GM19043 (cell line): ENCODE measurements at regions not wholly inside any gene's neighbourhood (a gene's known extent, or its start where the extent isn't known, plus 50 kb on each side); places are given as distances from the start of the nearest gene placed in this dataset.

Experiments
- ATAC-seq: cut with Tn5 transposase; IDR thresholded peaks from one replicate; pipeline ENCODE4 v1.9.1; 2021; ENCODE audit warnings: low read depth; ENCODE audit not compliant: unreplicated experiment

DNA sequence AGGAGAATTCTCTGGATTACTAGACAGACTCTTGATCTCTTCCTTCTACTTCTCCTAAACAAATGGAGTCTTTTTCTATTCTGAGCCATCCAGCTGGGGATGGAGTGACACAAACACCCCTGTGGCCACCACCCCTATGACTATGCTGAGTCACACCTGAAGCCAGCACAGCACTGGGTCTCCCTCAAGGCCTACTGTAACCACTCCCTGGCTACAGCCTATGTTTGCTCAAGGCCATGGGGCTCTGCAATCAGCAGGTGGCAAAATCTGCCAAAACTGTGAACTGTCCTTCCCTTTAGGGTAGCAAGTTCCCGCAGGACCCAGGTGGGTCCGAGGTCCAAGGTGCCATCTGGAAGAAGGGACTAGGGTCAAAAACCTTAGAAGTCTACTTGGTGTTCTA, 132.3 kb downstream of the TINAG start:
- no peak for ATAC-seq

DNA sequence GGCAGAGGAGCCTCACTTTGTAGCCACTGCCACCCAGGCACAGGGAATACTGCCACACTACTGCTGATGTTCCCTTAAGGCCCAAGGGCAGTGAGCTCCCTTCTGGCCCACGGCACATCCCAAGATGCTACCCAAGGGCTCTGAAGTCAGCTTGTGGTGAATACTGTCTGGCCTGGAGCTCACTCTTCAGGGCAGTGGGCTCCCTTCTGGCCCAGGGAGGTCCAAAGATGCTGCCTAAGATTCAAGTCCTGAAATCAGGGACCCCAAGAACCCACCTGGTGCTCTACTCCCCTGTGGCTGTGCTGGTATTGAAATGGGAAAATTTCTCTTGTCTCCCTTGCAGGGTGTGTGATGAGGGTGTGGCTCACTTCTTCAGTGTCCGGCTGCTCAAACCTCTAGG, 132.8 kb downstream of the TINAG start:
- ATAC-seq = no peak

DNA sequence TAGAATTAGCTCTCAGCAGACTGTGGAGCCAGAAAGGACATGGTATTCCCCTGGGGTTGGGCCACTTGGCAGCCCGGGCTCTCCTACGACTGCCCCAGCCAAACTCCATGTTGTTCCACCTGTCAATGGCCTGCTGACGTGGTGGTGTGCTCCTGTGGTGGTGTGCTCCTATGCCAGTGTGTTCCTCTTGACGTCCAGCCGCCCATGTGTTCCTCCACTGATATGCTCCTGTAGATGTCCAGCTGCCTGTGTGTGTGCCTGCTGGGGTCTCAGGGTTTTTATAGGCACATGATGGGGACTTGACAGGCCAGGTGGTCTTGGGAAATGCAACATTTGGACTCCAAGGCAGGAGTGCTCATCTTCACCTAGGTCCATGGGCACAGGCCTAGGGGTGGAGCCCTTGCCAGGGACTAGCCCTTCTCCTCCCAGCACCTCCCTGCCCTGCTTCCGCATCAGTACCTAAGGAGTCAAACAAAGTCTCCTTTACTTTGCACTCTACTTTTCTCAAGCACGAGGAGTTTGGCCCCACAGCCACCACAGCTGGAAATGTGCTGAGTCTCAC, 133.5 kb downstream of the TINAG start:
- ATAC-seq = no peak

DNA sequence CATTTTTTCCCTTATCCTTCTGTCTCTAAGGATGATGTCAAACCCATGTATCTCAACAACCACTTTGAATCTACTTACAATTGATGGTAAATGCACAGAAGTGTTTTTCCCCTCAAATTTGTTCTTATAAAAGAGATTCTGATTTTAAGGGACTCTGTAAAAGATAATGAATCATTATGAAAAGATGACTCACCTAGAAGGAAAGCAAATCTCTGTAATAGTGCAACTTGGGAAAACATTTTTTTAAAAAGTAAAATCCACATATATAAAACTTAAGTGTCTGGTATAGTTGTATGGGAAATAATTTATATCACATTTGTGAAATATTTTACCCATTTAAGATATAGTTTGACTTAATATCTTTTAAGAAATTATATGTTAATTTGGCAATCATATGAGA, 137.0 kb downstream of the TINAG start:
- ATAC-seq = no peak

DNA sequence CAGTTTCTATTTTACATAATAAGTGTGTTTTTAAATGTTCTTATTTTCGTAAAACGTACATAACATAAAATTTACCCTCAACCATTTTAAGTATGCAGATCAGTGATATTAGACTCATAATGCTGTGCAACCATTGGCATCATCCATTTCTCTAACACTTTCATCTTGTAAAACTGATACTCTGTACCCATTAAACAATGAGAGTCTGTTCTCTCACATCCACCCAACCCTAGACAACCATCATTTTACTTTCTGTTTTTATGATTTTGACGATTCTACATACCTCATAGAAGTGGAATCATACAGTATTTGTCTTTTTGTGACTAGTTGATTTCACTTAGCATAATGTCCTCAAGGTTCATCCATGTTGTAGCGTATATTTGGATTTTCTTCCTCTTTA, 140.4 kb downstream of the TINAG start:
- no peak for ATAC-seq

DNA sequence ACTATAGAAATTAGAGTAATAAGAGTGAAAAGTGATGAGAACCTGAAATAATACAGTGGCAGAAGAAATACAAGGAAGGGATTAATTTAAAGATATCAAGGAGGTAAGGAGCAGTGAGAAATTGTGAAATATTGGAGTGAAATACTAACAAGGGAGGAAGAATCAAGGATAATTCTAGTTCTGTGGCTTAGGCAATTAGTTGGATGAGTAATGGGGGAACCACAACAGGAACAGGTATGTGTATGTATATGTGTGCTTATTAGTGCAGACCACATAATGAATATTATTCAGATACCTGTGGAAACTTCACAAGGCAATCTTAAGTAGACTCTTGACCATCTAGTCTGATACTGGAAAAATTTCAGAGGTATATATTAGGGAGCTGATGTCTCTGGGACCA, 143.3 kb downstream of the TINAG start:
- ATAC-seq = no peak

DNA sequence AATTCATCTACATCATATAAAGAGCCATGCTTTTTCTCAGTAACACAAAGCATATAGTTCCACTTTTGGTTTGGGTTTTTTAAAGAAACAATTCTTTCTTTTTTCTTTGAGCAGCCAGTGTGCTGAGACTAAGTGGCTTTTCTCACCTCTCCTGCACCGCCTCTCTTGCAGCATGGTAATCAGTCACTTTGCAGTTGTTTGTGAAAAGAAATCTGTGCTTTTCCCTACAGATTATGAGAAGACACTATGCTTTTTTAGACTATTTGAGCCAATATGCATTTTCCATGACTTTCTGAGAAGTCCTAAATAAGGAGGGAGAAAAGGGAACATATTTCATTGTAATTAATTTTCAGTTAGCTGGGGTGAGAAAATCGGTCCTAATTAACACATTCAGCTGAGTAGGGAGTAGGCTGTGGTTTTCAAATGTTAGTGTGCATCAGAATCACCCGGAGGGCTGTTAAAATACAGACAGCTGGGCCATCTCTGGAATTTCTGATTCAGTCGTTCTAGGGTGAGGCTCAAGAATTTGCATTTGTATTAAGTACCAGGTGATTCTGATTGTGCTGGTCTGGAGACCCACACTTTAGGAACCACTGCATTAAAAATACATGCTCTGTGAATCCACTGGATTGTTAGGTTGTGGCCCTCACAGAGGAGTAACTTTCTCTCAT, 155.2 kb downstream of the TINAG start:
- no peak for ATAC-seq

DNA sequence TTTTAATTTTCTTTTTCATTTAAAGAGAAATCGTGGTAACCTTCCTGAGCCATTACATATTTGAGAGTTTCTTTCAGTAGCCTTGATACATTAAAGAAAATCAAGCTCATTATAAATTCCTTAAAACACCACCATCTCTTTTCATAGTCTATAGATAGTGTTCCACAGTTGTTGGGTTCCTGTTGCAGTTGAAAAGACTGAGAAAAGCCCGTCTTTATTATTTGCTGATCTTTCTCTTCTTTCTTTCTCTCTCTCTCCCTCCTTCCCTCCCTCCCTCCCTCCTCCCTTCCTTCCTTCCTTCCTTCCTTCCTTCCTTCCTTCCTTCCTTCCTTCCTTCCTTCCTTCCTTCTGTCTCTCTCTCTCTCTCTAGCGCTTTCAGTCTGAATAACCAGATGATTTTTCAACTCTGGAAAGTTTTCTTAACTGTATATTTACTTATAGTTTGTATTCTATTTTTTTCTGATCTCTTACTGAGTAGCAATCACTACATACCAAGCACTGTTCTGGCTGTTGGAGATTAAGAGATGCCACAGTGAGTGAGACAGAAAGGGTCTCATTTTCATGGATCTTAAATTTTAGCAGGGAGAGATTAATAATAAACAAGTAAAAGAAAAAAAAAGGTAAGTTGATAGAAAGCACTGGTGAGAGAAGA, 157.5 kb downstream of the TINAG start:
- ATAC-seq = no peak

DNA sequence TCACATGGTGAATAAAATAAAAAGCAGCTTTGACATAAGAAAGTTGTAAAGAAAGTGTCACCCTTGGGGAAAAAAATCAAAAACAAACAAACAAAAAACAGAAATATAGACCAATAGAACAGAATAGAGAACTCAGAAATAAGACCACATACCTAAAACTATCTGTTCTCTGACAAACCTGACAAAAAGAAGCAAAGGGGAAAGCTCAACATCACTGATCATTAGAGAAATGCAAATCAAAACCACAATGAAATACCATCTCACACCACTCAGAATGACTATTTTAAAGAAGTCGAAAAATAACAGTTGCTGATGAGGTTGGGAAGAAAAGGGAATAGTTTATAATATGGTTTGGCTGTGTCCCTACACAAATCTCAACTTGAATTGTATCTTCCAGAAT, 159.1 kb downstream of the TINAG start:
- ATAC-seq = no peak

DNA sequence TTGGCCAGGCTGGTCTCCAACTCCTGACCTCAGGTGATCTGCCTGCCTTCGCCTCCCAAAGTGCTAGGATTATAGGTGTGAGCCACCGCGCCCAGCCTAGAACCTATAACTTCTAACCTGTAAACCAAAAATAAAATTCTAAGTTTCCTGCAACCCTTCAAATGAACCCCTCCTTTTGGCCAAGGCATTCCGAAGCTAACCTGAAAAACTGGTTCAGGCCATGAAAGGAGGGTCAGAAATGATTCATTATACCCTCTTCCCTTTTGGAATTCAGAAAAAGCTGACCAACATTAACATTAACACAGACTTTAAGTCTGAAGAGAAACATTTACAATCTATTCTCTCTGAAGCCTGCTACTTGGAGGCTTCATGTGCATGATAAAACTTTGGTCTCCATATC, 165.1 kb downstream of the TINAG start:
- no peak for ATAC-seq

DNA sequence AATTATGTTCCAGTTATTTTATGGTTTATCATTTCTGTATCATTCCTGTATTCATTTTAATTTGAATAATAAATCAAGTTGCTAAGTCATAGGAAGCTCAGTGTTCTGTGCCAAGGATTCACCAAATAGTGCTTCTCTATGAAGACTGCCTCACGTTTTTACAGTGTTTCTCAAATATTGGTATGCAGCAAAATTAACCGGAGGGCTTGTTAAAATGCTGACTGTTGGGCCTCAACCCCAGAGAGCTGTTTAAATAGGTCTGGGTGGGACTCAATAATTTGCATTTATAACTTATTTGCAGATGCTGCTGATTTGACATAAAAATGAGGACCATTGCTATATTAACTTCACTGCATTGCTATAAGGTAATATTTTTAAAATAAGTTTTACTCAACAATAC, 166.7 kb downstream of the TINAG start:
- no peak for ATAC-seq

DNA sequence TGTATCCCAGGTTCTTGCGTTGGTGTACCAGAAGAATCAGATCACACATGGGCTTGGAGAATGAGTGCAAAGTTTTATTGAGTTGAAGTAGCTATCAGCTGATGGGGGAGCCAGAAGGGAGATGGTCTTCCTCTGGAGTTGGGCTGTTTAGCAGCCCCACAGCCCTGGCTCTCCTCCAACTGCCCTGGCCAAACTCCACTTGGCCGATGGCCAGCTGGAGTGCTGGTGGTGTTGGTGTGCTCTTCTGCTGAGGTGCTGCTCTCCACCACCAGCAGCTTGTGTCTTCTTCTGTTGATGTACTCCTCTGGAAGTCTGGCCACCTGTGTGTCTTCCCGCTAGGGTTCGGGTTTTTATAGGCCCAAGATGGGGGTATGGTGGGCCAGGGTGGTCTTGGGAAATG, 172.8 kb downstream of the TINAG start:
- no peak for ATAC-seq

DNA sequence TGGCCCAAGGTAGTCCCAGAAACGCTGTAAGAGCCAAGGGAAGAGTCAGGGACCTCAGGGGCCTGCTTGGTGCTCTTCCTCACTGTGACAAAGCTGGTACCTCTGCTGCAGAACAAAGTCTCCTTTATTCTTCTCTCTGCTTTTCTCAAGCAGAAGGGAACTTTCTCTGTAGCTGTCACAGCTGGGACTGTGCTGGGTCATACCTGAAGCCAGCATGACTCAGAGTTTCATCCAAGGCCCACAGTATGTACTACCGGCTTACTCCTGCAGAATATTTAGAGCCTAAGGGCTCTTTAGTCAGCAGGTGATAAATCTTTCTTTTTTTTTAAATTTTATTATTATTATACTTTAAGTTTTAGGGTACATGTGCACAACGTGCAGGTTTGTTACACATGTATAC, 183.2 kb downstream of the TINAG start:
- ATAC-seq = no peak

DNA sequence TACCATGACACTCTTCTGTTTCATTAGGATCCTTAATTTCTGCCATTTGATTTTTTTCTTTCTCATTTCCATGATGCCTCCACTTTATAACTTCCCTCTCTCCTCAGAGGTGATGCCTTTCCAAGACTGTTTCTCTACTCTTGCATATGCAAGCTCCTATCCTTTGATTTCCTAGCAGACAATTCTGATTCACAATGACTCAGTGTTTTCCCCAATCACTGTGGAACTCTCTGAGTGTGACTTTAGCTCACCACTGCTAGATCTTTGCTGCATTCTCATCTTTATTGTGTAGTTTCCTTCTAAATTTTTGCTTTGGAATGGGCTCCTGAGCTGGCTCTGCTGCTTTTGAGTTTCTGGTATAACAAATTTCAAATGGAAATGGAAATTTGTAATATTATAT, 184.9 kb downstream of the TINAG start:
- ATAC-seq = no peak

DNA sequence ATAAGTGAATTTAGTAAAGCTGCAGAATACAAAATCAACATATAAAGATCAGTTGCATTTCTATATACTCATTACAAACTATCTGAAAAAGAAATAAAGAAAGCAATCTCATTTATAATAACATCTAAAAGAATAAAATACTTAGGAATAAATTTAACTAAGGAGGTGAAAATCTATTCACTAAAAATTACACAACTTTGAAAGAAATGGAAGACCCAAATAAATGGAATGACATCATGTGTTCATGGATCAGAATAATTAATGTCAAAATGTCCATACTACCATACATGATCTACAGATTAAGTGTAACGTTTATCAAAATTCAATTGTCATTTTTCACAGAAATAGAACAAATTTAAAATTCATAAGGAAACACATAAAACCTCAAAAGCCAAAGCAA, 194.9 kb downstream of the TINAG start:
- no peak for ATAC-seq

DNA sequence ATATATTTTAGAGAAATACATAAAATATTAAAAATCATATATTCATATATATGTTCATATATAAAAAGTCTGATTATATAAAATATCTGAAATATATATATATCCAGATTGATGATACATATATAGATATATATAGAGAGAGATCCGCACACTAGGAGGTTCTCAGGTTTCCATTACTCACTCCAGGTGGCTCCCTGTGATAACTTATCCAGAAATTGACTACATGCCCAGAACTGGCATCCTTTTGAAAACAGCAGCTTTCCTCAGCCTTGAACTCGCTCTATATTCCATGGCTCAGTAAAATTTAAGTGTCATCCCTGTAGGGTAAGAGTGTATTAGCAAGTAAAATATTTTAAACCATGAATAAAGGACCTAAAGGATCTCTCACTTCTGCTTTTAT, 206.8 kb downstream of the TINAG start:
- ATAC-seq = no peak

DNA sequence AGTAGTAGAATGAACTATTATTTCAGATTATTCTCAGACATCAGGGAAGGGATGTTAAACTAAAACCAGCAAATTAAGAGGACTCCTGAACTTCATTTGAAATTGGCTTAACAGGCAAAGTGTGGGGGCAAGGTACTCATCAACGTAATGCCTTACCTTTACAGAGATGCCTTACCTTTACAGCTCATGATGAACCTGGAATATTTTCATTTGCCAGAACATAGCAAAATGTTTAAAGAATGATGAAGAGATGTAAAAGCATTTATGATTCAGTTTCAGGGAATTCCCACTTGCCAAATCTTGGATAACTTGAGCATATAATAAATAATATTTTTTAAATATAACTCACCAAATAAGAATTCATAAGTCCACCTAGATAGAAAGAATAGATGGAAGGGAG, 207.5 kb downstream of the TINAG start:
- ATAC-seq = no peak

DNA sequence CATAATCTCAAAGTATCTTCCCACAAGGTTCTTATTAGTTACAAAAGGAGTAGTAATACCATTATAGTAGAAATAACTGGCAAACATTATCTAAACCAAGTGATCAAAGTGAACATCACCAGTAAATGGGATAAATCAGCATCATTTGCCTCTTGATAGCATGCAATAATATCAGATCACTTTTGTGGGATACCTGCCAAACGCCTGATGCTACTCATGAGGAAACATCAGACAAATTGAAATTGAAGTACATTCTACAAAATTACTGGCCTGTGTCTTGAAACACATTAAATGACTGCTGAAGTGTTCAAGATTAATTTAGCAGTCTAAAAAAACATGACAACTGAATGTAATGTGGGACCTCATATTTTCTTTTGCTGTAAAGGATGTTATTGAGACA, 208.1 kb downstream of the TINAG start:
- ATAC-seq = no peak

DNA sequence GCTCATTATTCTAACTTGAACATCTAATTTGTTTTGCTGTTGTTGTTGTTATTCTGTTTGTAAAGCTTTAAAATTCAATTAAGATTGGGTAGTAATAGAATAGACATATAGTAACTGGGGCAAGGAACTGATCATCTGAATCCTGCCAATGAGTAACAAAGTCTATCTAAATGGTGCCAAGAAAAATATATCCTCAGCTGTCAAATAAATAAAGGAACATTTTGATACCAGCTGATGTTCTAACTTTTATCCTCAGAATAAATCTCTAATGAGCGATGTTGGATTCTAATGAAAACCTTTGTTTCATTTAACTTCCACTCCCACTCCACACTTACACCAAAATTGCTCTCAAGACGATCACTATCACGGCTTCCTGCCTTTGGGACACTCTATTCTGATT, 210.9 kb downstream of the TINAG start:
- no peak for ATAC-seq

DNA sequence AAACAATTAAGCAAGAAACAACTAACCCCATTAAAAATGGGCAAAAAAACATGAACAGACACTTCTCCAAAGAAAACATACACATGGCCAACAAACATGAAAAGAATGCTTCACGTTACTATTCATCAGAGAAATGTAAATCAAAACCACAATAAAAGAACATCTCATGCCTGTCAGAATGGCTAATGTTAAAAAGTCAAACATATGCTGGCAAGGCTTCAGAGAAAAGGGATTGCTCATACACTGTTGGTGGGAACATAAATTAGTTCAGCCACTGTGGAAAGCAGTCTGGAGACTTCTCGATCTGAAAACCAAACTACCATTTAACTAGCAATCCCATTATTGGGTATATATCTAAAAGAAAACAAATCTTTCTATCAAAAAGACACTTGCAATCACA, 217.5 kb downstream of the TINAG start:
- ATAC-seq = no peak

DNA sequence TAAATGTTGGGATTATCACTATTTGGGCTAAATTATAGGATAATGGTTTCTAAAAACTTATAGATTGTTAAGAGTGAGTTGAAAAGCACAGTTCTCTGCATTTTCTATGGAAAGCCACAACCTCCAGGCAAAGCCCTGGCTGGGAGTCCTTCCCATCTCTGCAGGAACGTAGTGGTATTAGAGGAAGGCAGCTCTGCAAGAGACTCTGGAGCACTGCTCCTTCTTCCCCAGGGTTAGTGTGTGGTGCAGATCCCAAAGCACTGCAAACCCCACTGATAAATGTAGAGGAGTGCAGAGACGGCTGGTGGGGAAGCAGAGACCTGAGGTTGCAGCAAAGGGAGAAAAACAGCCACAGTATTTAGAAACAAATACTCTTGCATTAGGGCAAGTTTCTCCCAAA, 225.3 kb downstream of the TINAG start:
- no peak for ATAC-seq

DNA sequence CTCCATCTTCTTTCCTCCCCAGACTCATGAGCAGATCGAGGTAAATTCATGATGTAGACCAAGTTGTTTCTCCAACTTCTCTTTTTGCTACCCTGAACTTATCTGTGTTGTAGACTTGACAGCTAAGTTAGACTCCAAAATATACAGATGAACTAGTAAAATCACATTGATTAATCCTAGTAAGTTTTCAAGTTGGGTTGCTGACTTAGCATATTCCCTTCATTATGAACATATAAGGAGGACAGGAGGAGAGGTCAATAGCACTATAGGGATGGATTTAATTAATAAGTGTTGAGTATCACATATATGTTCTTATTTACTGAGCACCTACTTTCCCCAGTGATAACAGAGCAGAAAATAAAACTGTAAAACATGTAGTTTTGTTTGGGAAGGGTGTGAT, 227.3 kb downstream of the TINAG start:
- no peak for ATAC-seq
